GM12892 (cell line): ENCODE measurements at regions not wholly inside any gene's neighbourhood (a gene's known extent, or its start where the extent isn't known, plus 50 kb on each side); places are given as distances from the start of the nearest gene placed in this dataset.

Experiments
- POLR2A ChIP-seq: IDR thresholded peaks from 2 replicates; pipeline ENCODE4 v1.6.1; 2011; ENCODE audit warnings: low read depth, low read length, control low read depth
- POLR2AphosphoS5 ChIP-seq: IDR thresholded peaks from 2 replicates; pipeline ENCODE4 v1.6.1; 2011; ENCODE audit warnings: low read depth, low read length, control low read depth
- TAF1 ChIP-seq: IDR thresholded peaks from 2 replicates; pipeline ENCODE4 v1.6.1; 2011; ENCODE audit warnings: low read depth, mild to moderate bottlenecking, control low read depth, low read length, borderline replicate concordance

DNA sequence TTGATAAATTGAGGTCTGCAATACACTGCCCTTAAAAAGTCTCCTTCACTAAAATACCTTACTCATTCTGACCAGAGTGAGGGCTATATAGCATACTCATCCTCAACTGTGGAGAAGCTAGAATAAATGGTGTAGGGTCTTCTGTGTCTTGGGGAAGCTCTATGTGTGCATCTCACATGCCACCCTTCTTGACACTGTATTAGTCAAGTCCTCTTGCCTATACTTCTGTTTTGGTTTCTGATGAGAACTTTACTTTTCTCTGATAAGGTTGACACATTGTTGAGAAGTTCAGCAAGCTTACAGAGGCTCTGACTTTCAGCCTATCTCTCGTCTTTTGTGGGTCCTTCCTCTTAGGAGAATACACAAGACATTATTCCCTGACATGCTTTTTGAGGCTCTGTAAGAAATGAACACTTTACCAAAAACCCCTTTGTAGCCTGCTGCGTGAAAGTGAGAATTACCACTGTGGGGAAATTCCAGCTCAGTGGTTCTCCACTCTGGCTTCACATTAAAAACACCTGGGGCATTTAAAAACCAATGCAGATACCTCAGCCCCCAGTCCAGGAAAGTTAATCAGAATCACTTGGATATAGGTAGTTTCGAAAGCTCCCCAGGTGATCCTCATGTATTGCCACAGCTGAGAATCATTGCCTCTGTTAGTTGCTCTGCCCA lies 372.1 kb upstream of the HS3ST5 start:
- TF ChIP-seq POLR2AphosphoS5: no peak
- TF ChIP-seq POLR2A: no peak; the same call in 1 of the 2 replicates
- TF ChIP-seq TAF1: no peak
